HG02943 (cell line): ENCODE measurements at regions not wholly inside any gene's neighbourhood (a gene's known extent, or its start where the extent isn't known, plus 50 kb on each side); places are given as distances from the start of the nearest gene placed in this dataset.
"Not testable (repeated sequence)": the region's sequence is repeated elsewhere in the genome, so short reads cannot be mapped to it uniquely, and the experiment has no call there.

ENCODE experiments used
- ATAC-seq: cut with Tn5 transposase; IDR thresholded peaks from one replicate; pipeline ENCODE4 v1.9.1; 2021; ENCODE audit warnings: mild to moderate bottlenecking, low read depth, moderate library complexity; ENCODE audit not compliant: unreplicated experiment

- no peak for ATAC-seq
Observed at GRCh38 chr2:47295981-47296635, 73.0 kb upstream of the EPCAM start.

- no peak for ATAC-seq
Observed at GRCh38 chr2:47295131-47295980, 73.8 kb upstream of the EPCAM start.

- ATAC-seq, result no peak
Observed at GRCh38 chr2:47293976-47294375, 75.1 kb upstream of the EPCAM start.

- no peak for ATAC-seq
Observed at GRCh38 chr2:47288864-47289263, 80.2 kb upstream of the EPCAM start.

GRCh38 chr2:47283659-47284058, 85.5 kb upstream of the EPCAM start:
- no peak for ATAC-seq

- ATAC-seq, result no peak
Observed at GRCh38 chr2:47282621-47283272, 86.4 kb upstream of the EPCAM start.

- not testable (repeated sequence) for ATAC-seq
Observed at GRCh38 chr2:47279525-47279924, 89.6 kb upstream of the EPCAM start.

GRCh38 chr2:47277987-47278386, 91.1 kb upstream of the EPCAM start:
- no peak for ATAC-seq

- no peak for ATAC-seq
Observed at GRCh38 chr2:47277187-47277586, 91.9 kb upstream of the EPCAM start.

GRCh38 chr2:47276061-47276460, 93.0 kb upstream of the EPCAM start:
- ATAC-seq, result no peak

GRCh38 chr2:47274054-47274782, 94.9 kb upstream of the EPCAM start:
- no peak for ATAC-seq

GRCh38 chr2:47272905-47273758, 96.0 kb upstream of the EPCAM start:
- no peak for ATAC-seq

- no peak for ATAC-seq
Observed at GRCh38 chr2:47272031-47272864, 95.9 kb upstream of the CALM2 start.

GRCh38 chr2:47271054-47272000, 95.0 kb upstream of the CALM2 start:
- ATAC-seq, result no peak

- no peak for ATAC-seq
Observed at GRCh38 chr2:47270421-47270820, 94.1 kb upstream of the CALM2 start.

- no peak for ATAC-seq
Observed at GRCh38 chr2:47269316-47270232, 93.3 kb upstream of the CALM2 start.

- no peak for ATAC-seq
Observed at GRCh38 chr2:47267711-47268086, 91.4 kb upstream of the CALM2 start.
